ENCODE measurements at regions not wholly inside any gene's neighbourhood (a gene's known extent, or its start where the extent isn't known, plus 50 kb on each side); places are given as distances from the start of the nearest gene placed in this dataset.

DNA sequence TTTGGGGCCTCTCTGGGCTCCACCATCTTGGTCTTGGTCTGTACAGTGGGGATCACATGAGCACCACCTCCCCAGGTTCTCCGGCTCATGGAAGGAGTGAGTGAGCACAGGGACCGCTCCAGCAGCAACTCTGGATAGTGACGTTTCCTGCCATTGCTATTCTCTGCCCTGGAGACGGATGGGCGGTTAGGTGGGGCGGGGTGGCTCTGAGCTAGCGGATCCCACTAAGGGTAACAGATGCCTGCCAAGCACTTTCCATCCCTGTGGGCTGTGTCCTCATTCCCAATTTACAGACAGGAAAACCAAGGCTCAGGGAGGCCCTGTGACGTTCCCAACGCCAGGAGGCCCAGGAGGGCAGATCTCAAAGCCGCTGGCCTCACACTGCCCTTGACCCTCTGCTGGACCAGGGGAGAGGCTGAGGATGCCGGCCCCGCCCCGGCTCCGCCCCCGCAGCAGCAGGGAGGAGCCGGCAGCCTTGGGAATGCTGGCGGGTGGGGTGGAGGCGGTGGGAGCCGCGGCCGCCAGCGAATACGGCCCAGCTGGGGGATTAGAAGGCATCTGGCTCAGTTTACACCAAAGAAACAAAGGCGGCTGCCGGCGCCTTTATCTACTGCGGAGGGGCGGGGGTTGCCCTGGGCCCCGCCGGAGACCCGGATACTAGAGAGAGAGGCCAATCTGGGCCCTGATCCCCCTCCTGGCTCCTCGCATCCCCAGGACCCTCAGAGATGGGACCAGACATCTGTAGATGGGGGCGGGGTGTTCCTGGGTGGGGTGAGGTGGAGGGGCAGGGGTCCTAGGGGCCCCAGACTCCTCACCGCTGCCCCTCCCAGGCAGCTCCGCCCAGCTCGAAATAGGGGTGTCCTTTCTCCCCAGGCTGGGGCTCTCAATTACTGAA, 122.3 kb upstream of the CIBAR2 start:
- no peaks in the 10 kb centered on the region for H3K36me3 ChIP-seq (ENCODE audit: control insufficient read depth, insufficient read depth, low read length)
- in situ Hi-C loops (cut with HindIII; ENCODE audit: low pct_unique_long_range_greater_than_20kb, low sequenced_read_pairs), result no loop called here
- H3K9me3 ChIP-seq (ENCODE audit: control insufficient read depth, insufficient read depth, low read depth, low read length), result no peaks in the 10 kb centered on the region
- intact Hi-C loops (cut with micrococcal nuclease; ENCODE audit: unreplicated experiment), result loop anchor here (10.0 kb wide), 1 partner anchor 120 kb away; the partner anchor contains the start of gene CIBAR2
- 0 out of 2 replicates have a peak overlapping the region, but pooled peaks have one; percentile 23 for H3K27ac ChIP-seq (ENCODE audit: low read length)
- ChIA-PET CTCF (interaction anchor here (0.7 kb wide), 1 partner anchor 19 kb away, joined by 7 read pairs; no protein-coding TSS in a partner anchor), POLR2A (no interaction called here)
- DNase-seq (ENCODE audit: low read depth, low spot score) (no peak), ATAC-seq (peak; percentile 79)
- H3K27me3 ChIP-seq (ENCODE audit: control insufficient read depth, insufficient read depth, low read length), result no peaks in the 10 kb centered on the region
- peaks cover 4% of the 10 kb centered on the region; the same call in 1 of the 2 replicates for H3K4me1 ChIP-seq (ENCODE audit: control insufficient read depth, insufficient read depth, low read length)
- TF ChIP-seq SIN3A (IDR thresholded peaks at IDR 0.05; ENCODE audit: borderline replicate concordance, insufficient read depth, low read depth, low read length) (no peak), POLR2AphosphoS5 (IDR thresholded peaks at IDR 0.05; ENCODE audit: low read depth, low read length) (no peak), TCF7L2 (IDR thresholded peaks at IDR 0.05; ENCODE audit: low read depth, low read length) (no peak)
- TF ChIP-seq, protein P1, sequence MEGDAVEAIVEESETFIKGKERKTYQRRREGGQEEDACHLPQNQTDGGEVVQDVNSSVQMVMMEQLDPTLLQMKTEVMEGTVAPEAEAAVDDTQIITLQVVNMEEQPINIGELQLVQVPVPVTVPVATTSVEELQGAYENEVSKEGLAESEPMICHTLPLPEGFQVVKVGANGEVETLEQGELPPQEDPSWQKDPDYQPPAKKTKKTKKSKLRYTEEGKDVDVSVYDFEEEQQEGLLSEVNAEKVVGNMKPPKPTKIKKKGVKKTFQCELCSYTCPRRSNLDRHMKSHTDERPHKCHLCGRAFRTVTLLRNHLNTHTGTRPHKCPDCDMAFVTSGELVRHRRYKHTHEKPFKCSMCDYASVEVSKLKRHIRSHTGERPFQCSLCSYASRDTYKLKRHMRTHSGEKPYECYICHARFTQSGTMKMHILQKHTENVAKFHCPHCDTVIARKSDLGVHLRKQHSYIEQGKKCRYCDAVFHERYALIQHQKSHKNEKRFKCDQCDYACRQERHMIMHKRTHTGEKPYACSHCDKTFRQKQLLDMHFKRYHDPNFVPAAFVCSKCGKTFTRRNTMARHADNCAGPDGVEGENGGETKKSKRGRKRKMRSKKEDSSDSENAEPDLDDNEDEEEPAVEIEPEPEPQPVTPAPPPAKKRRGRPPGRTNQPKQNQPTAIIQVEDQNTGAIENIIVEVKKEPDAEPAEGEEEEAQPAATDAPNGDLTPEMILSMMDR (IDR thresholded peaks at IDR 0.05), result no peak
- TF ChIP-seq, protein P2, sequence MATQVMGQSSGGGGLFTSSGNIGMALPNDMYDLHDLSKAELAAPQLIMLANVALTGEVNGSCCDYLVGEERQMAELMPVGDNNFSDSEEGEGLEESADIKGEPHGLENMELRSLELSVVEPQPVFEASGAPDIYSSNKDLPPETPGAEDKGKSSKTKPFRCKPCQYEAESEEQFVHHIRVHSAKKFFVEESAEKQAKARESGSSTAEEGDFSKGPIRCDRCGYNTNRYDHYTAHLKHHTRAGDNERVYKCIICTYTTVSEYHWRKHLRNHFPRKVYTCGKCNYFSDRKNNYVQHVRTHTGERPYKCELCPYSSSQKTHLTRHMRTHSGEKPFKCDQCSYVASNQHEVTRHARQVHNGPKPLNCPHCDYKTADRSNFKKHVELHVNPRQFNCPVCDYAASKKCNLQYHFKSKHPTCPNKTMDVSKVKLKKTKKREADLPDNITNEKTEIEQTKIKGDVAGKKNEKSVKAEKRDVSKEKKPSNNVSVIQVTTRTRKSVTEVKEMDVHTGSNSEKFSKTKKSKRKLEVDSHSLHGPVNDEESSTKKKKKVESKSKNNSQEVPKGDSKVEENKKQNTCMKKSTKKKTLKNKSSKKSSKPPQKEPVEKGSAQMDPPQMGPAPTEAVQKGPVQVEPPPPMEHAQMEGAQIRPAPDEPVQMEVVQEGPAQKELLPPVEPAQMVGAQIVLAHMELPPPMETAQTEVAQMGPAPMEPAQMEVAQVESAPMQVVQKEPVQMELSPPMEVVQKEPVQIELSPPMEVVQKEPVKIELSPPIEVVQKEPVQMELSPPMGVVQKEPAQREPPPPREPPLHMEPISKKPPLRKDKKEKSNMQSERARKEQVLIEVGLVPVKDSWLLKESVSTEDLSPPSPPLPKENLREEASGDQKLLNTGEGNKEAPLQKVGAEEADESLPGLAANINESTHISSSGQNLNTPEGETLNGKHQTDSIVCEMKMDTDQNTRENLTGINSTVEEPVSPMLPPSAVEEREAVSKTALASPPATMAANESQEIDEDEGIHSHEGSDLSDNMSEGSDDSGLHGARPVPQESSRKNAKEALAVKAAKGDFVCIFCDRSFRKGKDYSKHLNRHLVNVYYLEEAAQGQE (IDR thresholded peaks at IDR 0.05; ENCODE audit: insufficient read depth in 1 of 2, low read depth in 2 of 2, low read length in 1 of 2), result no peak
- H3K4me3 ChIP-seq (ENCODE audit: low read depth in 2 of 2, low read length in 2 of 2), result peak overlapping the region; percentile 43 to 46
- no TSS peak for BruUV-seq (replicated peaks)

DNA sequence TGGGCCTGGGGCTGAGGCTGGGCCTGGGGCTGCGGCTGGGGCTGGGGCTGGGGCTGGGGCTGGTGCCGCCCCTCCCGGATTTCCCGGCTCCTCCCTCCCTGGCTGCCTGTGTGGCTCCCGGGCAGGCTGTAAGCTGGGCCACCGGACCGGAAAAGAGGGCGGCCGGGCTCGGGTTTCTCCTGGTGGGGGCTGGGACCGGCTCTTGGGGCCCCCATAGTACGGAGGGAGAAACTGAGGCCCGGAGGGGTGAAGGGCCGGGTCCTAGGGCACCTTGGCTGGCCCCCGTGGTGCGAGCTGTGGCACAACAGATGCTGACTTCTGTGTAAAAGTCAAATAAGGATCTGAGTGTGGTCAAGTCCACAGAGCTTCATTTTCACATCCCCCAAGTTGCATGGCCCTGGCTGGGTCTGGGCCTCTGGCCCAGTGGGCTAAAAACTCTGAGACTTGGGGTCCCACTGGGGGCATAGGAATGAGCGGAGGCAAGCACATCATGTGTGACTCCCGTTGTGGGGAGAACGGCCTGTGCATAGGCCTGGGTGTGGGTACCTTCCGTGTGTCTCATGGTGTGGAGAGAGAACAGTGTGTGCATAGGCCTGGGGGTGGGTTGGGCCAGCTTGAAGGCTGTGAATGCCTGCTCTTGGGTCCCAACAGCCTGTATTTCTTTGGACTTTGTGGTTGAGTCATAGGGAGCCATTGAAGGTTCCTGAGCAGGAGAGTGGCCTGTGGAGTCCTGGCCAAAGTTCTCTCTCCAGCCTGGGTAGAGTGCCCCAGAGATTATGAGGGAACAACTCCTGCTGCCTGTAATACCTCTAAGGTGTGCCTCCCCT, 123.9 kb upstream of the CIBAR2 start:
- Histone ChIP-seq H3K27me3 (ENCODE audit: control insufficient read depth, insufficient read depth, low read length) (no peaks in the 10 kb centered on the region), H3K27ac (ENCODE audit: low read length) (peak overlapping the region; percentile 54; the same call in 1 of the 2 replicates), H3K36me3 (ENCODE audit: control insufficient read depth, insufficient read depth, low read length) (no peaks in the 10 kb centered on the region), H3K4me3 (ENCODE audit: low read depth in 2 of 2, low read length in 2 of 2) (peak overlapping the region in 1 of 2 experiments; percentile 43; a peak in 3 of 4 replicates), H3K9me3 (ENCODE audit: control insufficient read depth, insufficient read depth, low read depth, low read length) (no peaks in the 10 kb centered on the region), H3K4me1 (ENCODE audit: control insufficient read depth, insufficient read depth, low read length) (peaks cover 15% of the 10 kb centered on the region)
- DNase-seq (ENCODE audit: low read depth, low spot score) (no peak), ATAC-seq (peak; percentile 68)
- in situ Hi-C loops (cut with HindIII; ENCODE audit: low pct_unique_long_range_greater_than_20kb, low sequenced_read_pairs) (no loop called here), intact Hi-C loops (cut with micrococcal nuclease; ENCODE audit: unreplicated experiment) (loop anchor here (10.0 kb wide), 1 partner anchor 121 kb away; the partner anchor contains the start of gene CIBAR2)
- CTCF ChIA-PET, result interaction anchor here (0.7 kb wide), 2 partner anchors 7 to 9 kb away, joined by 4 to 6 read pairs; no protein-coding TSS in a partner anchor
- BruUV-seq (replicated peaks), result no TSS peak
- TF ChIP-seq SIN3A (IDR thresholded peaks at IDR 0.05; ENCODE audit: borderline replicate concordance, insufficient read depth, low read depth, low read length), result no peak
- TF ChIP-seq TCF7L2 (IDR thresholded peaks at IDR 0.05; ENCODE audit: low read depth, low read length), result no peak
- TF ChIP-seq POLR2AphosphoS5 (IDR thresholded peaks at IDR 0.05; ENCODE audit: low read depth, low read length), result no peak
- TF ChIP-seq, protein P2 (IDR thresholded peaks at IDR 0.05; ENCODE audit: insufficient read depth in 1 of 2, low read depth in 2 of 2, low read length in 1 of 2), result no peak
- TF ChIP-seq, protein P1 (IDR thresholded peaks at IDR 0.05), result no peak
- POLR2A ChIA-PET, result no interaction called here
